Erythroblast (primary cell): ENCODE measurements at regions not wholly inside any gene's neighbourhood (a gene's known extent, or its start where the extent isn't known, plus 50 kb on each side); places are given as distances from the start of the nearest gene placed in this dataset.

Experiments used
- GATA1 ChIP-seq: IDR thresholded peaks from 2 replicates; pipeline ENCODE4 v1.6.1; 2011; ENCODE audit warnings: low read depth, mild to moderate bottlenecking, control low read depth, low read length, moderate library complexity
- POLR2A ChIP-seq: IDR thresholded peaks from 2 replicates; pipeline ENCODE4 v1.6.1; 2011; ENCODE audit warnings: mild to moderate bottlenecking, low read length

GRCh38 chr11:27913650-27914049 lies 194.3 kb downstream of the KIF18A start:
- no peak for TF ChIP-seq POLR2A
- no peak for TF ChIP-seq GATA1
